Coronary artery (tissue), 2 donors: ENCODE measurements at regions not wholly inside any gene's neighbourhood (a gene's known extent, or its start where the extent isn't known, plus 50 kb on each side); places are given as distances from the start of the nearest gene placed in this dataset.

Experiments used
- DNase-seq: peaks from one replicate; pipeline ENCODE4 v3.0.0-alpha.2; 2017; ENCODE audit warnings: low spot score
- H3K27ac ChIP-seq, 2 donors: fragments of 200-600 bp; sonication (generic); one replicate each; pipeline ENCODE4 v1.5.1; 2016 to 2019
- H3K4me3 ChIP-seq: fragments of 200-600 bp; sonication (generic); 2 replicates; pipeline ENCODE4 v1.5.1; 2016; ENCODE audit warnings: mild to moderate bottlenecking, moderate library complexity
- CTCF ChIP-seq: fragments of 200-600 bp; sonication (generic); IDR thresholded peaks from one replicate; pipeline ENCODE4 v1.5.1; 2019; ENCODE audit warnings: antibody characterized with exemption

GRCh38 chr1:201610858-201611257, 71.9 kb downstream of the NAV1 start:
- Histone ChIP-seq H3K4me3 (no peak overlapping the region), H3K27ac (no peak overlapping the region)
- DNase-seq, result no peak
- TF ChIP-seq CTCF, result no peak

- Histone ChIP-seq H3K27ac (no peak overlapping the region), H3K4me3 (no peak overlapping the region)
- DNase-seq, result no peak
- no peak for TF ChIP-seq CTCF
Observed at GRCh38 chr1:201612645-201613044, 73.7 kb downstream of the NAV1 start.

GRCh38 chr1:201614262-201615015, 75.5 kb downstream of the NAV1 start:
- H3K27ac ChIP-seq, result no peak overlapping the region
- H3K4me3 ChIP-seq, result no peak overlapping the region
- no peak for DNase-seq
- no peak for TF ChIP-seq CTCF

- Histone ChIP-seq H3K4me3 (no peak overlapping the region), H3K27ac (no peak overlapping the region)
- TF ChIP-seq CTCF, result no peak
- no peak for DNase-seq
Observed at GRCh38 chr1:201617157-201617556, 78.2 kb downstream of the NAV1 start.

- TF ChIP-seq CTCF, result no peak
- DNase-seq, result no peak
- H3K27ac ChIP-seq, result no peak overlapping the region
Observed at GRCh38 chr1:201618389-201618788, 79.5 kb downstream of the NAV1 start.

GRCh38 chr1:201618905-201619304, 80.0 kb downstream of the NAV1 start:
- Histone ChIP-seq H3K4me3 (no peak overlapping the region), H3K27ac (no peak overlapping the region)
- no peak for TF ChIP-seq CTCF
- DNase-seq, result no peak

More at GRCh38 chr1:201618389-201618788, 79.5 kb downstream of the NAV1 start:
- H3K4me3 ChIP-seq, result no peak overlapping the region

- no peak overlapping the region for H3K27ac ChIP-seq
- H3K4me3 ChIP-seq, result no peak overlapping the region
- DNase-seq, result no peak
- TF ChIP-seq CTCF, result no peak
Observed at GRCh38 chr1:201619513-201619912, 80.6 kb downstream of the NAV1 start.
